A673 (cell line): ENCODE measurements at regions not wholly inside any gene's neighbourhood (a gene's known extent, or its start where the extent isn't known, plus 50 kb on each side); places are given as distances from the start of the nearest gene placed in this dataset.

Experiments
- BruUV-seq: library from RNA; stranded (reverse); fragments of 400-500 nt; replicated peaks from 2 replicates; lab custom pipeline; 2021; lab: Mats Ljungman, UMichigan
- CTCF ChIA-PET: fragments of 300-600 bp; sonication (Branson Sonifier 250); formaldehyde crosslinking; loops from one replicate; lab custom pipeline; 2022; ENCODE audit warnings: antibody characterized with exemption; lab: Charles Lee
- POLR2A ChIA-PET: fragments of 300-600 bp; sonication (Branson Sonifier 250); formaldehyde crosslinking; loops from one replicate; lab custom pipeline; 2022; ENCODE audit warnings: antibody characterized with exemption; ENCODE audit not compliant: low non-redundant PET; lab: Charles Lee
- DNase-seq: peaks from one replicate; pipeline ENCODE4 v3.0.0-alpha.2; 2015; ENCODE audit warnings: low spot score
- H3K27ac ChIP-seq: fragments of 200-600 bp; sonication (generic); 2 replicates; pipeline ENCODE4 v1.5.1; 2016; ENCODE audit warnings: mixed run types, low read depth, mild to moderate bottlenecking, mixed read lengths, antibody characterized with exemption, low read length; ENCODE audit not compliant: poor library complexity, severe bottlenecking
- H3K27me3 ChIP-seq: fragments of 200-600 bp; sonication (generic); replicated peaks from 2 replicates; pipeline ENCODE4 v1.6.1; 2017; ENCODE audit warnings: mixed run types, low read depth, mild to moderate bottlenecking, mixed read lengths, antibody characterized with exemption, low read length; ENCODE audit not compliant: insufficient read depth, poor library complexity
- H3K36me3 ChIP-seq: fragments of 200-600 bp; sonication (generic); 2 replicates; pipeline ENCODE4 v1.6.1; 2016; ENCODE audit warnings: mixed run types, mild to moderate bottlenecking, mixed read lengths, antibody characterized with exemption, low read length; ENCODE audit not compliant: insufficient read depth, poor library complexity, severe bottlenecking
- H3K4me1 ChIP-seq: fragments of 200-600 bp; sonication (generic); 2 replicates; pipeline ENCODE4 v1.6.1; 2017; ENCODE audit warnings: mixed run types, mild to moderate bottlenecking, mixed read lengths, antibody characterized with exemption, low read length; ENCODE audit not compliant: insufficient read depth, poor library complexity, severe bottlenecking
- H3K4me3 ChIP-seq: fragments of 200-600 bp; sonication (generic); 2 replicates; pipeline ENCODE4 v1.5.1; 2016; ENCODE audit warnings: low read depth, mixed run types, mild to moderate bottlenecking, mixed read lengths, low read length; ENCODE audit not compliant: poor library complexity, severe bottlenecking
- H3K9me3 ChIP-seq: fragments of 200-600 bp; sonication (generic); 2 replicates; pipeline ENCODE4 v1.6.1; 2016; ENCODE audit warnings: mixed run types, low read depth, mild to moderate bottlenecking, mixed read lengths, antibody characterized with exemption, low read length; ENCODE audit not compliant: poor library complexity, severe bottlenecking
- CTCF ChIP-seq: fragments of 300-800, 200-600 bp; sonication (generic); conservative IDR thresholded peaks from 2 replicates; pipeline ENCODE4 v1.5.1; 2017; ENCODE audit warnings: low read depth, mild to moderate bottlenecking, antibody characterized with exemption, low read length, moderate library complexity, mixed read lengths
- EZH2 ChIP-seq: fragments of 200-600 bp; sonication (generic); IDR thresholded peaks from 2 replicates; pipeline ENCODE4 v1.6.1; 2017; ENCODE audit warnings: borderline replicate concordance, low read depth, mild to moderate bottlenecking, mixed read lengths, antibody characterized with exemption, low read length; ENCODE audit not compliant: poor library complexity, severe bottlenecking
- intact Hi-C: fragments of 100-400 bp; cut with micrococcal nuclease; formaldehyde crosslinking; loops from one replicate; pipeline ENCODE4 v1.10.0; 2022; ENCODE audit not compliant: unreplicated experiment

GRCh38 chr15:73822998-73823397, 50.4 kb upstream of the TBC1D21 start:
- POLR2A ChIA-PET = no interaction called here
- no TSS peak for BruUV-seq
- Histone ChIP-seq H3K4me3 (no peak overlapping the region), H3K4me1 (no peaks in the 10 kb centered on the region), H3K9me3 (no peaks in the 10 kb centered on the region), H3K27me3 (peaks cover 11% of the 10 kb centered on the region), H3K27ac (no peak overlapping the region), H3K36me3 (no peaks in the 10 kb centered on the region)
- CTCF ChIA-PET = no interaction called here
- TF ChIP-seq CTCF (no peak), EZH2 (no peak)
- intact Hi-C loops = no loop called here
- DNase-seq = peak; percentile 21
